GM21526 (cell line): ENCODE measurements at regions not wholly inside any gene's neighbourhood (a gene's known extent, or its start where the extent isn't known, plus 50 kb on each side); places are given as distances from the start of the nearest gene placed in this dataset.

Source experiments
- ATAC-seq: cut with Tn5 transposase; IDR thresholded peaks from one replicate; pipeline ENCODE4 v1.9.1; 2021; ENCODE audit warnings: moderate library complexity; ENCODE audit not compliant: unreplicated experiment, low FRiP score

DNA sequence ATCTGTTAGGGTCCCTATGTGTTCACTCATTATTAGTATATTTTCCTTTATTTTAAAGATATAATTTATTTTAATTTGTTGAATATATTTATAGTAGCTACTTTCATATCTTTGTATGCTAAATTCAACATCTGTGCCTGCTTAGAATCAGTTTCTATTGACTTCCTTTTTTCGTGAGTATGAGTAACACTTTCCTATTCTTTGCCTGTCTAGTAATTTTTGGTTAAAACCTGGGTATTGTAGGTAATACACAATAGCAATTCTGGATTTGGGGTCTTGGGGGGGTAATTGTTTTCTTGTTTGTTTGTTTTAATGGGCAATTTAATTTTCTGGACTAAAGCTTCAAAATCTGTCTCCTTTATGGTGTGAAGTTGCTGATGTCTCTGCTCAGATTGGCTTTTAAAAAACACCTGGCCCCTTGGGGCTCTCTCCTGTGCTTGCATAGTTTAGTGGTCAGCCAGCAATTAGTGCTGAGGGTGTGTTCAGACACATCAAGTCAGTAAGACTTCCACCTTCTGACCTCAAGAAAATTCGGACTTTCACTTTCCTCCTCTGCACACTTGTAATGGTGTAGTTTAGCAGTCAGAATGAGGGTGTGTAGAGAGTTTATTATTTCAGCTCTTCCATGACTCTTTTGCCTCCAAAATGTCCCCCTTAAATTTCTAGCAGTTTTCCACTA is 124.4 kb upstream of the MAP1B start:
- no peak for ATAC-seq

DNA sequence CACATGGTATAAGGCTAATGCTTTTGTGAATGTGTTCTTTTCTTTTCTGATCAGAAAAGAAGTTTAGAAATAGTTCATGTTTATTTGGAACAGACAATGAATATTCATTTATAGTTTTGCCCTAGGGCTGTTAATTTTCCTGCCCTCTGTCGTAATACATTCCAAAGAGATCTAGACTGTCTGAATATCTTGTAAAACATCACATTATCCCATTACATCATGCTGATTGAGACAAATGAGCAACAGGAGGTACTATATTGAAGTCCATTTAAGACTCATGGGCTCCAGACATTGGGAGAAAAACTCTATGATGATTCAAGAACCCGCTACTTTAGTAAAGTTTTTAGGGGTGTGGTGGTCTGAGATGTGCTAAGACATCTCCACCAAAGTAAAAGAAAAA is 121.2 kb upstream of the MAP1B start:
- no peak for ATAC-seq

GRCh38 chr5:71988808-71989207 is 118.5 kb upstream of the MAP1B start:
- no peak for ATAC-seq

GRCh38 chr5:71993600-71993999 is 113.7 kb upstream of the MAP1B start:
- no peak for ATAC-seq

DNA sequence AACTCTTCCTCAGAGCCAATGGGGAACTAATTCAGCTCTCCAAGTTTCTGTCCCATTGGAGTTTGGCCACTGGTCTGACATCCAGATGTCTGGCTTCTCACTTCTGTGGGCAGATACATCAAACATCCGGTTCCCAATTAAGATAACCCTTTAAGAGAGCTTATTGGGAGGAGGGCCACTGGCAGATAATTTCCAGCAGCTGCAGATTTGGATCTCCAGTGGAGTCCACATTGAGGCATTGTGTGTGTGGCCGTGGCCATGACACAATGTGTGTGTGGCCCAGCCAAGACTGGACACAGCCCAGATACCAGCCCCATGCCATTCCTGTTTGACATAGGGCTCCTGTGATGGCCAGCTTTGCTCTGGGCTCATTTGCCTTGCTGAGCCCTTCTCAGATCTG is 110.5 kb upstream of the MAP1B start:
- ATAC-seq: no peak

DNA sequence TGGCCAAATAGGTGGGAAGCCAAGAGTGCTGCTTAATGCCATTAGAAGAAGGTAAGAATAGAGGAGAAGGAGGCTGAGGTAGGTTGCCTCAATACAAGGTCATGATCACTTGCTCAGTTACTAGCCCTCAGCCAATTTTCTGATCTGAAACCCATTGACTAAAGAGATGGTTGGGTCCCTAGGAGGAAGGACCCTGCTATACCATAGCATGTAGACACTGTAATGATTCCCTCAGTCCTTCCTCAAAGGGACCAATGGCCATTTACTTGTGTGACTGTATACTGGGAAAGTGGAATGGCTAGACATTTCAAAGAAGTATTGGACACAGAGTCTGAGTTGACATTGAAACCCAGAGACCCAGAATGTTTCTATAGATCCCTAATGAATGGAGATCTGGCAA is 108.5 kb upstream of the MAP1B start:
- ATAC-seq: no peak

- ATAC-seq: no peak
Observed at GRCh38 chr5:72000707-72001106, 106.6 kb upstream of the MAP1B start.

DNA sequence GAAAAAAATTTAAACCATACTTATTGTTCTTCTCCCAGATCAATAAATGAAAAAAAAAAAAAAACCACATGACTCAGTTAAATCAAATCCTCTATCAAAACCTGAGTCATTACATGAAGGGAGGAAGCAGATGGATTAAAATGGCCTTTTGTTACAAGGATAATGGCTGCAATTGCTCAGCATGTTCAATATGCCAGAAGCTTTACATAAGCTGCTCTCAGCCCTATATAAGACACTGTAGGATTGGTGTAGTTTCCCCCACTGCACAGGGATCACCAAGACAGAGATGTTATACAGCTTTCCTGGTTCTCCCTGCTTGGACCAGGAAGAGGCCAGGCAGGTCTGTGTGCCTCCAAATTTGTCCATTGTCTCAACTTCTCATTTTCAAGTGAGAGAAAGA is 101.6 kb upstream of the MAP1B start:
- no peak for ATAC-seq

DNA sequence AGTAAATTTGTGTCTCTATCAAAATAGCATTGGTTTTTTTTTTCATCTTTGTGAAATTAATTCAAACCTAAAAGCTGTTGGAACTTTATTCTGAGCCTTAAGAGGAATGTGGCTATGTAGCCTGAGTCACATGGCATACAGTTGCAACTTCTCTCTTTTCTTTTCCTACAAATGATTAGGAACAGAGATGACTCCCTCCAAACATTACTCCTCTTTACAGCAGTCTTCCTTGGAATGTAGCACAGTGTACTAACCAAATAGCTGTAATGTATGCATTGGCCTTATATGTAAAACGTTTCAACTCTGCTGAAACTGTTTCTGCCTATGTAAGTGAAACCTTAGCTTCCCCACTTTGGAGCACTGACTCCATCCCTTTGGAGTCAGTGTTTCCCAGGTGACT is 100.9 kb upstream of the MAP1B start:
- ATAC-seq: no peak

- no peak for ATAC-seq
Observed at GRCh38 chr5:72007336-72008111, 99.8 kb upstream of the MAP1B start.

DNA sequence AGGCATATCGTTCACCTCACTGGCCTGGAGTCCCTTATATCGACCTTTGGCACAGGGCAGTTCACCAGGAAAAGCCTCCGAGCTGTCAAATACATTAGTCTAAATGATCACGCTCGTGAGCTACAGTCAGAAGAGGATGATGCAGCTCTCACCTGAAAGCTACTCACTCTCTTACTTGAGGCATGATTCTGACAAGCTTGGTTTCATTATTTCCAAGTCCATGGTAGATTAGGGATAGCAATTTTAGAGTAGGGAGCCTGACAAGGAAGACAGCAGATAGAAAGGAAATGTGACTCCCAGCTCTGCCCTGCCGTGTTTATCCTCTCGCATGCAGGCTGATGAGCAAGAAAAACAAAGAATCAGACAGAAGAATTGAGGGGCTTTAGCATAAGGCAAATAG is 98.0 kb upstream of the MAP1B start:
- ATAC-seq: no peak

DNA sequence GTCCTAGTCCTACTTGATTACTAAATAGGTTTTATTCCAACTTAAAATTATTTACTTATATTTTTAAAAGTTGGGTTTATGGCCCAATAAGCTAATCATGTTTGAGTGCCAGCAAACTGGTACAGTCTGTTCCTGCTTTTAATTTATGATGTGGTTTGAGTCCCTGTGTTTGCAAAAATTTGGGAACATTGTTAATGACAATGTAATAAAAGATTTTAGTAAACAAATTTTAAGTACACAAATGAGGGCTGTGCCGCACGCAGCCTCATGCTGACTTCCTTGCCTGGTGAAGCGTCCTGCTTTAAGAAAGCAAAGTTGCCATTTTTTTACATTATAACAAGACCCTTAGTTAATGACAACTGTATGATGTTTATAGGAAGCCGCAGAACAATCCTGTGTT is 96.8 kb upstream of the MAP1B start:
- no peak for ATAC-seq

GRCh38 chr5:72012906-72013305 is 94.4 kb upstream of the MAP1B start:
- ATAC-seq: no peak

- no peak for ATAC-seq
Observed at GRCh38 chr5:72013766-72014624, 93.3 kb upstream of the MAP1B start.

DNA sequence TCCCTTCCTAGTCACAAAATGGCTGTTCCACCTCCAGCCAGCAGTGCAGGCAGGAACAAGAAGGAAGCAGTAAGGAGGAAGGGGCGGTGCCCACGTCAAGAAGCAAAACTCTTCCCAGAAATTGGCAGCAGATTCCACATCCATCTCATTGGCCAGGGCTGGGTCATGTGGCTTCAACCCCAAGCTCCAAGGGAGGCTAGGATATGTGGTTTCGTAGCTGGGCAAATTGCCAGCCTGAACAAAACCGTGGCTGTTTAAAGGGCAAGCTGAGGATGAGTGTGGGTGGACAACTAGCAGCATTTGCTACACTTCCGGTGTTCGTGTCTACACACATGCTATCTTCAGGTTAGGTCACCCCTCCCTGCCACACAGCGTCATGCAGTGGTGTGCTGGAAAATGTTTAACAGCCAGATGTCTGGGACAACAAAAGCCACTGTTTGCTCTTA is 92.1 kb upstream of the MAP1B start:
- ATAC-seq: no peak

GRCh38 chr5:72018143-72018803 is 89.0 kb upstream of the MAP1B start:
- ATAC-seq: no peak

- no peak for ATAC-seq
Observed at GRCh38 chr5:72020161-72020983, 86.9 kb upstream of the MAP1B start.

GRCh38 chr5:72021651-72022357 is 85.5 kb upstream of the MAP1B start:
- no peak for ATAC-seq

DNA sequence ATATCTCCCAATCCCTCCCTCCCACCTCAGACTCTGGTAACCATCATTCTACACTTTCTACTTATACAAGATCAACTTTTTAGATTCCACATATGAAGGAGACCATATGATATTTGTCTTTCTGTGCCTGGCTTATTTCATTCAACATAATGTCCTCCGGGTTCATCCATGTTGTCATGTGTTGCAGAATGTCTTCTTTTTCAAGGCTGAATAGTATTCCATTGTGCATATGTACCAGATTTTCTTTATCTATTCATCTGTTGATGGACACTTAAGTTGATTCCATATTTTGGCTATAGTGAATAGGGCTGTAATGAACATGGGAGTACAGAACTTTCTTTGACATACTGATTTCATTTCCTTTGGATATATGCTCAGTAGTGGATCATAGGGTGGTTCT is 78.9 kb upstream of the MAP1B start:
- ATAC-seq: no peak
